Heart right ventricle (tissue), 16 donors: ENCODE measurements at regions not wholly inside any gene's neighbourhood (a gene's known extent, or its start where the extent isn't known, plus 50 kb on each side); places are given as distances from the start of the nearest gene placed in this dataset.

Experiments used
- ATAC-seq, 8 donors: fragments of 200-7000 bp; cut with Tn5 transposase; one replicate each; pipeline ENCODE4 v1.9.1; 2020; ENCODE audit warnings: mild to moderate bottlenecking in 8 of 8, moderate library complexity in 8 of 8, moderate number of reproducible peaks in 1 of 8
- DNase-seq, 2 donors: peaks; one replicate each; pipeline ENCODE4 v3.0.0-alpha.2; 2020
- H3K27ac ChIP-seq, 10 donors: fragments of 200-600 bp; sonication (generic) in 2 of 10; one replicate each; pipeline versions ENCODE4 v1.5.0 to v1.8.0; 2020 to 2022; ENCODE audit warnings: mild to moderate bottlenecking in 3 of 10
- H3K27me3 ChIP-seq, 7 donors: fragments of 200-600 bp; one replicate each; pipeline ENCODE4 v1.8.0; 2021 to 2022; ENCODE audit warnings: mild to moderate bottlenecking in 2 of 7
- H3K36me3 ChIP-seq, 9 donors: fragments of 200-600 bp; sonication (generic) in 1 of 9; one replicate each; pipeline versions ENCODE4 v1.5.0 to v1.8.0; 2020 to 2022; ENCODE audit warnings: mild to moderate bottlenecking in 2 of 9
- H3K4me1 ChIP-seq, 9 donors: fragments of 200-600 bp; sonication (generic) in 1 of 9; one replicate each; pipeline versions ENCODE4 v1.5.0 to v1.8.0; 2020 to 2022; ENCODE audit warnings: mild to moderate bottlenecking in 4 of 9
- H3K4me3 ChIP-seq, 10 donors: fragments of 200-600 bp; sonication (generic) in 2 of 10; one replicate each; pipeline versions ENCODE4 v1.5.0 to v1.8.0; 2020 to 2022; ENCODE audit warnings: mild to moderate bottlenecking in 7 of 10, moderate library complexity in 2 of 10
- H3K9me3 ChIP-seq, 11 donors: fragments of 200-600 bp in 10 of 11; sonication (generic) in 2 of 11; one replicate each; pipeline versions ENCODE4 v1.5.0 to v1.8.0; 2013 to 2022; ENCODE audit warnings: mild to moderate bottlenecking in 2 of 11, control low read depth in 1 of 11, moderate library complexity in 1 of 11
- CTCF ChIP-seq, 9 donors: fragments of 200-600 bp; sonication (generic) in 2 of 9; IDR thresholded peaks; one replicate each; pipeline versions ENCODE4 v1.5.0 to v1.8.0; 2021 to 2022; ENCODE audit warnings: antibody characterized with exemption in 9 of 9, mild to moderate bottlenecking in 5 of 9, moderate library complexity in 1 of 9
- WGBS, 2 donors: extraction: QIAGEN DNeasy Blood & Tissue Kit; methylation state at CpG; one replicate each; pipeline ENCODE4 v1.1.7; 2013; ENCODE audit warnings: inconsistent platforms in 1 of 2; 5-methylcytosine and 5-hydroxymethylcytosine counted together
- intact Hi-C, 10 donors: fragments of 100-400 bp; cut with DNase I; formaldehyde crosslinking; loops; one replicate each; pipeline versions ENCODE4 v1.11.1 to v1.14.2; 2022
- donor health status: Arrhythmogenic right ventricular cardiomyopathy.
- donor health status: ischemic (EF 13 %, LVEDD 7.1; RV severe dilation, severe dysfunction).
- donor health status: healthy with polysubstance abuse.
- donor health status: DM: no; HTN: yes; CAD: no.
- donor health status: DM: no; HTN: no; CAD: no.
- donor health status: ischemic (EF 25% LVEDD 6.9; RV normal size, moderate dysfunction).
- donor health status: ischemic (EF 25% LVEDD 5.7; RV mildly dilated, moderate dysfunction).
- donor health status: healthy.
- donor health status: DM: yes; HTN: yes; CAD: no.
- donor health status: Ischemic cardiomyopathy.
- donor health status: ischemic (EF 35%, LVEDD 5.7; RV mildly dilated, moderate dysfunction).
- donor health status: nonischemic (EF 11% LVEDD 7.7; RV severe dilation, severe dysfunction).
- donor health status: DM: yes; HTN: yes; CAD: no.
- donor health status: PGD.
- donor health status: ischemic (EF 29% LVEDD 5.4; RV normal size, mild dysfunction).
- donor health status: nonischemic (EF 23%, LVEDD 6.1; RV moderate dilation, normal function).

DNA sequence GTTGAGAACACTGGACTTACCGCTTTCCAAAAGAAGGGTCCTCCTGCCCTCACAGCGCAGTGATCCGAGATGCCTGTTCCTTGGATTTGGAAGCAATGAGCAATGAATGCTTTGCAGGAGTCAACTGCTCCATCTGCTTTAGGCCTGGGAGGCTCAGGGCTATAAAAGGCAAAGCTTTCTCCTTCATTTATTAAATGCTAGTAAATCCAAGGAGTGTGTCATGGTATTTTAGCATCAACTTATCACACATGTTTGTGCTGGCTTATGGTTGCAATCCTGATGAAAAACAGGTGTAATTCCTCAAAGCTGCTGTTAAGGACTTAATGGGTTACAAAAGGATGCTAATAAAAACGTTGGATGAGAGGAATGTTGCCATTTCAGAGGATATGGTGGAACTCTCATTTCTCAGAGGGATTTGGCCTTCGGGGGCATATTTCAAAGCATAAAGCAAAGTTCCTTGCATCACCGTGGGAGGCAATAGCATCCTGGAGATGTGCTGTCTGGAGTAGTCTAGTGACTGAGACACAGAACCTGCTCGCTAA is 158.5 kb upstream of the TPM1 start:
- DNase-seq, result no peak
- 73 to 82% methylated on average over 7 of the region's 7 CpGs for WGBS, 2 donors
- intact Hi-C loops, result no loop called here

DNA sequence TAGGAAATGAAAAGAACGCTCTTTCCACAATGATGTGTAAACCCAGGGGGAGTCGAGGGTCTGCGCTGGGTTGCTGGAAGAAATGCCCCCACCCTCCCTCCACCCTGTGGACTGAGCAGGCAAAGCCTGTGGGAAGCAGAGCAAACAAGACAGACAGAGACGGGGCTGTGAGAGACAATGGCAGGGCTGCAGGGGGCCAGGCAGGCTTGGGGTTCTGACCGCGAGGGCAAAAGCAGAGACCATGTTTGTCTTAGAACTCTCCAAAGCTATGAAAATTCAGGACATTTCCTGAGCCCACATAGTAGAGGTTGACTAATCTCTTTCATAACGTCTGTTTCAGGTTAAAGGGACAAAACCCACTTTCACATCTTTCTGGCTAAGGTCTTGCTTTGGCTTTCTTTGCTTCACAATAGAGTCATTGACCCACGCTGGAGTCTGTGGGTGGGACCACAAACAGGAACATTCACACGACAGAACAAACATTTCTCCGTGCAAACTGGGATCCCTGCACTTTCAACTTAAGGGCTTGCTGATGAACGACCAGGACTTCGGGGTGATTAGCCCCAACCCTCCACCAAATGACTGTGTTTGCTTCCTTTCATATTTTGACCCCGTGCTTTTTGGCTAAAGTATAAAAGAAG is 156.0 kb upstream of the TPM1 start:
- H3K4me1 ChIP-seq, result peaks cover 0 to 37% (median 19%) of the 10 kb centered on the region in 9 donors
- DNase-seq (no peak), ATAC-seq (peak in 6 of 8 donors; percentile 21 to 43 (median 37))
- H3K27ac ChIP-seq, result peak overlapping the region in 4 of 10 donors; percentile 2 to 52 (median 24)
- peak overlapping the region in 1 of 10 donors; percentile 11 for H3K4me3 ChIP-seq
- TF ChIP-seq CTCF (IDR thresholded peaks at IDR 0.05), result no peak
- H3K36me3 ChIP-seq, result no peaks in the 10 kb centered on the region
- H3K9me3 ChIP-seq, result no peaks in the 10 kb centered on the region
- intact Hi-C loops, result no loop called here
- no peaks in the 10 kb centered on the region for H3K27me3 ChIP-seq
- 54 to 58% methylated on average over 13 of the region's 13 CpGs for WGBS, 2 donors

More for the DNA sequence above, 158.5 kb upstream of the TPM1 start:
- Histone ChIP-seq H3K4me1 (peaks cover 0 to 34% (median 11%) of the 10 kb centered on the region in 9 donors), H3K36me3 (no peaks in the 10 kb centered on the region), H3K27me3 (no peaks in the 10 kb centered on the region), H3K4me3 (no peak overlapping the region), H3K9me3 (no peaks in the 10 kb centered on the region), H3K27ac (peak overlapping the region in 1 of 10 donors; percentile 8)
- ATAC-seq, result no peak
- TF ChIP-seq CTCF (IDR thresholded peaks at IDR 0.05), result no peak

- Histone ChIP-seq H3K4me1 (peaks cover 0 to 37% (median 19%) of the 10 kb centered on the region in 9 donors), H3K9me3 (no peaks in the 10 kb centered on the region), H3K4me3 (peak overlapping the region in 1 of 10 donors; percentile 11), H3K36me3 (no peaks in the 10 kb centered on the region), H3K27me3 (no peaks in the 10 kb centered on the region), H3K27ac (peak overlapping the region in 5 of 10 donors; percentile 0 to 52 (median 7))
- intact Hi-C loops, result no loop called here
- WGBS, 2 donors, result 45 to 67% methylated on average over 7 of the region's 7 CpGs
- peak in 3 of 8 donors; percentile 28 to 64 (median 46) for ATAC-seq
- TF ChIP-seq CTCF (IDR thresholded peaks at IDR 0.05), result no peak
- no peak for DNase-seq
Observed at GRCh38 chr15:62887113-62887570, 155.4 kb upstream of the TPM1 start.

GRCh38 chr15:62888623-62889022 is 153.9 kb upstream of the TPM1 start:
- TF ChIP-seq CTCF (IDR thresholded peaks at IDR 0.05), result no peak
- Histone ChIP-seq H3K4me1 (peaks cover 0 to 37% (median 19%) of the 10 kb centered on the region in 9 donors), H3K27me3 (no peaks in the 10 kb centered on the region), H3K27ac (no peak overlapping the region), H3K36me3 (no peaks in the 10 kb centered on the region), H3K4me3 (no peak overlapping the region), H3K9me3 (no peaks in the 10 kb centered on the region)
- 94 to 100% methylated on average over 3 of the region's 3 CpGs for WGBS, 2 donors
- DNase-seq (no peak), ATAC-seq (no peak)
- intact Hi-C loops, result no loop called here
